ENCODE measurements at regions not wholly inside any gene's neighbourhood (a gene's known extent, or its start where the extent isn't known, plus 50 kb on each side); places are given as distances from the start of the nearest gene placed in this dataset.

- H3K4me1 ChIP-seq (ENCODE audit: insufficient read depth) = no peaks in the 10 kb centered on the region
- no peaks in the 10 kb centered on the region; the same call in 1 of the 2 replicates for H3K36me3 ChIP-seq (ENCODE audit: insufficient read depth)
- ATAC-seq (no peak), DNase-seq (ENCODE audit: low spot score) (no peak)
- H3K4me1 Mint-ChIP-seq = no peaks in the 10 kb centered on the region; the same call in 2 of the 3 replicates
- H3K9me3 Mint-ChIP-seq = no peaks in the 10 kb centered on the region; the same call in 2 of the 3 replicates
- TF ChIP-seq JUNB (IDR thresholded peaks at IDR 0.05; ENCODE audit: unreplicated experiment) = no peak
- TF ChIP-seq POLR2AphosphoS5 (IDR thresholded peaks at IDR 0.05; ENCODE audit: low read depth) = no peak
- TF ChIP-seq CREB1 (CRISPR knock-in tag; IDR thresholded peaks at IDR 0.05; ENCODE audit: low read depth) = no peak
- TF ChIP-seq, protein P1, sequence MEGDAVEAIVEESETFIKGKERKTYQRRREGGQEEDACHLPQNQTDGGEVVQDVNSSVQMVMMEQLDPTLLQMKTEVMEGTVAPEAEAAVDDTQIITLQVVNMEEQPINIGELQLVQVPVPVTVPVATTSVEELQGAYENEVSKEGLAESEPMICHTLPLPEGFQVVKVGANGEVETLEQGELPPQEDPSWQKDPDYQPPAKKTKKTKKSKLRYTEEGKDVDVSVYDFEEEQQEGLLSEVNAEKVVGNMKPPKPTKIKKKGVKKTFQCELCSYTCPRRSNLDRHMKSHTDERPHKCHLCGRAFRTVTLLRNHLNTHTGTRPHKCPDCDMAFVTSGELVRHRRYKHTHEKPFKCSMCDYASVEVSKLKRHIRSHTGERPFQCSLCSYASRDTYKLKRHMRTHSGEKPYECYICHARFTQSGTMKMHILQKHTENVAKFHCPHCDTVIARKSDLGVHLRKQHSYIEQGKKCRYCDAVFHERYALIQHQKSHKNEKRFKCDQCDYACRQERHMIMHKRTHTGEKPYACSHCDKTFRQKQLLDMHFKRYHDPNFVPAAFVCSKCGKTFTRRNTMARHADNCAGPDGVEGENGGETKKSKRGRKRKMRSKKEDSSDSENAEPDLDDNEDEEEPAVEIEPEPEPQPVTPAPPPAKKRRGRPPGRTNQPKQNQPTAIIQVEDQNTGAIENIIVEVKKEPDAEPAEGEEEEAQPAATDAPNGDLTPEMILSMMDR (conservative IDR thresholded peaks at IDR 0.05; ENCODE audit: low read depth in 2 of 2) = no peak
- TF ChIP-seq STAT1 (IDR thresholded peaks at IDR 0.05; ENCODE audit: unreplicated experiment) = no peak
- no peak for TF ChIP-seq ZNF114 (CRISPR knock-in tag; IDR thresholded peaks at IDR 0.05)
- TF ChIP-seq, protein P2, sequence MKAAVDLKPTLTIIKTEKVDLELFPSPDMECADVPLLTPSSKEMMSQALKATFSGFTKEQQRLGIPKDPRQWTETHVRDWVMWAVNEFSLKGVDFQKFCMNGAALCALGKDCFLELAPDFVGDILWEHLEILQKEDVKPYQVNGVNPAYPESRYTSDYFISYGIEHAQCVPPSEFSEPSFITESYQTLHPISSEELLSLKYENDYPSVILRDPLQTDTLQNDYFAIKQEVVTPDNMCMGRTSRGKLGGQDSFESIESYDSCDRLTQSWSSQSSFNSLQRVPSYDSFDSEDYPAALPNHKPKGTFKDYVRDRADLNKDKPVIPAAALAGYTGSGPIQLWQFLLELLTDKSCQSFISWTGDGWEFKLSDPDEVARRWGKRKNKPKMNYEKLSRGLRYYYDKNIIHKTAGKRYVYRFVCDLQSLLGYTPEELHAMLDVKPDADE (IDR thresholded peaks at IDR 0.05) = no peak
- no peak for TF ChIP-seq ZNF331 (CRISPR knock-in tag; IDR thresholded peaks at IDR 0.05; ENCODE audit: low read depth)
- TF ChIP-seq NANOG (IDR thresholded peaks at IDR 0.05; ENCODE audit: borderline replicate concordance) = no peak
- TF ChIP-seq EZH2 (IDR thresholded peaks at IDR 0.05; ENCODE audit: low read depth, unreplicated experiment) = no peak
- TF ChIP-seq, protein P3, sequence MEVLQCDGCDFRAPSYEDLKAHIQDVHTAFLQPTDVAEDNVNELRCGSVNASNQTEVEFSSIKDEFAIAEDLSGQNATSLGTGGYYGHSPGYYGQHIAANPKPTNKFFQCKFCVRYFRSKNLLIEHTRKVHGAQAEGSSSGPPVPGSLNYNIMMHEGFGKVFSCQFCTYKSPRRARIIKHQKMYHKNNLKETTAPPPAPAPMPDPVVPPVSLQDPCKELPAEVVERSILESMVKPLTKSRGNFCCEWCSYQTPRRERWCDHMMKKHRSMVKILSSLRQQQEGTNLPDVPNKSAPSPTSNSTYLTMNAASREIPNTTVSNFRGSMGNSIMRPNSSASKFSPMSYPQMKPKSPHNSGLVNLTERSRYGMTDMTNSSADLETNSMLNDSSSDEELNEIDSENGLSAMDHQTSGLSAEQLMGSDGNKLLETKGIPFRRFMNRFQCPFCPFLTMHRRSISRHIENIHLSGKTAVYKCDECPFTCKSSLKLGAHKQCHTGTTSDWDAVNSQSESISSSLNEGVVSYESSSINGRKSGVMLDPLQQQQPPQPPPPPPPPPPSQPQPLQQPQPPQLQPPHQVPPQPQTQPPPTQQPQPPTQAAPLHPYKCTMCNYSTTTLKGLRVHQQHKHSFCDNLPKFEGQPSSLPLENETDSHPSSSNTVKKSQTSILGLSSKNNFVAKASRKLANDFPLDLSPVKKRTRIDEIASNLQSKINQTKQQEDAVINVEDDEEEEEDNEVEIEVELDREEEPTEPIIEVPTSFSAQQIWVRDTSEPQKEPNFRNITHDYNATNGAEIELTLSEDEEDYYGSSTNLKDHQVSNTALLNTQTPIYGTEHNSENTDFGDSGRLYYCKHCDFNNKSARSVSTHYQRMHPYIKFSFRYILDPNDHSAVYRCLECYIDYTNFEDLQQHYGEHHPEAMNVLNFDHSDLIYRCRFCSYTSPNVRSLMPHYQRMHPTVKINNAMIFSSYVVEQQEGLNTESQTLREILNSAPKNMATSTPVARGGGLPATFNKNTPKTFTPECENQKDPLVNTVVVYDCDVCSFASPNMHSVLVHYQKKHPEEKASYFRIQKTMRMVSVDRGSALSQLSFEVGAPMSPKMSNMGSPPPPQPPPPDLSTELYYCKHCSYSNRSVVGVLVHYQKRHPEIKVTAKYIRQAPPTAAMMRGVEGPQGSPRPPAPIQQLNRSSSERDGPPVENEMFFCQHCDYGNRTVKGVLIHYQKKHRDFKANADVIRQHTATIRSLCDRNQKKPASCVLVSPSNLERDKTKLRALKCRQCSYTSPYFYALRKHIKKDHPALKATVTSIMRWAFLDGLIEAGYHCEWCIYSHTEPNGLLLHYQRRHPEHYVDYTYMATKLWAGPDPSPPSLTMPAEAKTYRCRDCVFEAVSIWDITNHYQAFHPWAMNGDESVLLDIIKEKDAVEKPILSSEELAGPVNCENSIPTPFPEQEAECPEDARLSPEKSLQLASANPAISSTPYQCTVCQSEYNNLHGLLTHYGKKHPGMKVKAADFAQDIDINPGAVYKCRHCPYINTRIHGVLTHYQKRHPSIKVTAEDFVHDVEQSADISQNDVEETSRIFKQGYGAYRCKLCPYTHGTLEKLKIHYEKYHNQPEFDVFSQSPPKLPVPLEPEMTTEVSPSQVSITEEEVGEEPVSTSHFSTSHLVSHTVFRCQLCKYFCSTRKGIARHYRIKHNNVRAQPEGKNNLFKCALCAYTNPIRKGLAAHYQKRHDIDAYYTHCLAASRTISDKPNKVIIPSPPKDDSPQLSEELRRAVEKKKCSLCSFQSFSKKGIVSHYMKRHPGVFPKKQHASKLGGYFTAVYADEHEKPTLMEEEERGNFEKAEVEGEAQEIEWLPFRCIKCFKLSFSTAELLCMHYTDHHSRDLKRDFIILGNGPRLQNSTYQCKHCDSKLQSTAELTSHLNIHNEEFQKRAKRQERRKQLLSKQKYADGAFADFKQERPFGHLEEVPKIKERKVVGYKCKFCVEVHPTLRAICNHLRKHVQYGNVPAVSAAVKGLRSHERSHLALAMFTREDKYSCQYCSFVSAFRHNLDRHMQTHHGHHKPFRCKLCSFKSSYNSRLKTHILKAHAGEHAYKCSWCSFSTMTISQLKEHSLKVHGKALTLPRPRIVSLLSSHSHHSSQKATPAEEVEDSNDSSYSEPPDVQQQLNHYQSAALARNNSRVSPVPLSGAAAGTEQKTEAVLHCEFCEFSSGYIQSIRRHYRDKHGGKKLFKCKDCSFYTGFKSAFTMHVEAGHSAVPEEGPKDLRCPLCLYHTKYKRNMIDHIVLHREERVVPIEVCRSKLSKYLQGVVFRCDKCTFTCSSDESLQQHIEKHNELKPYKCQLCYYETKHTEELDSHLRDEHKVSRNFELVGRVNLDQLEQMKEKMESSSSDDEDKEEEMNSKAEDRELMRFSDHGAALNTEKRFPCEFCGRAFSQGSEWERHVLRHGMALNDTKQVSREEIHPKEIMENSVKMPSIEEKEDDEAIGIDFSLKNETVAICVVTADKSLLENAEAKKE (CRISPR knock-in tag; IDR thresholded peaks at IDR 0.05) = no peak
- TF ChIP-seq EZH2phosphoT487 (IDR thresholded peaks at IDR 0.05; ENCODE audit: unreplicated experiment) = no peak
- no peak for TF ChIP-seq REST (IDR thresholded peaks at IDR 0.05; ENCODE audit: unreplicated experiment)
- no peak overlapping the region for H3K27ac ChIP-seq (ENCODE audit: low read depth)
- H3K27me3 Mint-ChIP-seq (ENCODE audit: insufficient read depth, low read depth, poor library complexity) = peaks cover 1% of the 10 kb centered on the region
- H3F3A ChIP-seq (replicated peaks; ENCODE audit: low read depth) = no peaks in the 10 kb centered on the region
- no peaks in the 10 kb centered on the region for H3K79me2 ChIP-seq (replicated peaks; ENCODE audit: insufficient read depth)
- no peaks in the 10 kb centered on the region for H3K36me3 Mint-ChIP-seq (ENCODE audit: low read depth)
- H4K20me1 ChIP-seq (replicated peaks; ENCODE audit: insufficient read depth) = no peaks in the 10 kb centered on the region
- H3K9me2 ChIP-seq (ENCODE audit: insufficient read depth) = no peaks in the 10 kb centered on the region
- H3K4me2 ChIP-seq = no peak overlapping the region
- H3K4me3 Mint-ChIP-seq = no peak overlapping the region
- no peaks in the 10 kb centered on the region for H3K27me3 ChIP-seq (ENCODE audit: insufficient read depth)
- no peak overlapping the region for H3K4me3 ChIP-seq
- no peak overlapping the region for H2AFZ ChIP-seq
- no peak overlapping the region for H3K27ac Mint-ChIP-seq
Measured at GRCh38 chr5:2385818-2386217, 365.7 kb downstream of the IRX2 start.

Measured in GM23338 (cell line).